IgD-negative memory B cell (primary cell): ENCODE measurements at regions not wholly inside any gene's neighbourhood (a gene's known extent, or its start where the extent isn't known, plus 50 kb on each side); places are given as distances from the start of the nearest gene placed in this dataset.

Source experiments
- H3K27ac Mint-ChIP-seq, 3 donors: one replicate each; pipeline ENCODE4 v1.8.0; 2020 to 2022; ENCODE audit warnings: mild to moderate bottlenecking in 3 of 3, mixed read lengths in 3 of 3, moderate library complexity in 1 of 3
- H3K27me3 Mint-ChIP-seq: one replicate; pipeline ENCODE4 v1.8.0; 2021; ENCODE audit warnings: mixed read lengths
- H3K36me3 Mint-ChIP-seq: one replicate; pipeline ENCODE4 v1.8.0; 2020; ENCODE audit warnings: mild to moderate bottlenecking, mixed read lengths
- H3K4me1 Mint-ChIP-seq, 3 donors: one replicate each; pipeline ENCODE4 v1.8.0; 2020 to 2022; ENCODE audit warnings: mixed read lengths in 3 of 3, mild to moderate bottlenecking in 1 of 3
- H3K4me3 Mint-ChIP-seq, 4 donors: one replicate each; pipeline ENCODE4 v1.8.0; 2020 to 2022; ENCODE audit warnings: mild to moderate bottlenecking in 4 of 4, mixed read lengths in 4 of 4, moderate library complexity in 3 of 4
- H3K9me3 Mint-ChIP-seq, 3 donors: one replicate each; pipeline ENCODE4 v1.8.0; 2020 to 2021; ENCODE audit warnings: mixed read lengths in 3 of 3, mild to moderate bottlenecking in 1 of 3

DNA sequence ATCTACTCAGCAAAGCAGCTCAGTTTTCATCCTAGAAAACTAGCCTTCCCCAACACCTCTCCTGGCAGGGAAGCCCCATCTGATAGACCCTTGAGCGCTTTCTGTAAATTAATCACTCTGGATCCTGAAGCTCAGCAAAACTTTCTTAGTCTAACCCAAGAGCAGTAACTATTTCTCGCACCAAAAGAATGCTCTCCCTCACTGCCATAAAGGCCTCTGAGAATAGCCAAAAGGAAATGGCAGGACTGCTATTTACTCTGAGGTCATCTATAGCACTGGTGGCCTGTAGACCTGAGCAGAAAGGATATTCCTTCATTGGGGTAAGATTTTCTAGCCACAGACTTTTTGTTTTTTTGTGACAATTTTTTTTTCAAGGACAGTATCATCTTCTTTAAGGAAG lies 345.8 kb upstream of the ADAMTS9 start:
- Mint-ChIP-seq H3K4me3 (no peak overlapping the region), H3K9me3 (peaks cover 5 to 17% (median 9%) of the 10 kb centered on the region in 3 donors), H3K36me3 (peaks cover 2% of the 10 kb centered on the region), H3K4me1 (no peaks in the 10 kb centered on the region), H3K27me3 (no peaks in the 10 kb centered on the region), H3K27ac (no peak overlapping the region)

DNA sequence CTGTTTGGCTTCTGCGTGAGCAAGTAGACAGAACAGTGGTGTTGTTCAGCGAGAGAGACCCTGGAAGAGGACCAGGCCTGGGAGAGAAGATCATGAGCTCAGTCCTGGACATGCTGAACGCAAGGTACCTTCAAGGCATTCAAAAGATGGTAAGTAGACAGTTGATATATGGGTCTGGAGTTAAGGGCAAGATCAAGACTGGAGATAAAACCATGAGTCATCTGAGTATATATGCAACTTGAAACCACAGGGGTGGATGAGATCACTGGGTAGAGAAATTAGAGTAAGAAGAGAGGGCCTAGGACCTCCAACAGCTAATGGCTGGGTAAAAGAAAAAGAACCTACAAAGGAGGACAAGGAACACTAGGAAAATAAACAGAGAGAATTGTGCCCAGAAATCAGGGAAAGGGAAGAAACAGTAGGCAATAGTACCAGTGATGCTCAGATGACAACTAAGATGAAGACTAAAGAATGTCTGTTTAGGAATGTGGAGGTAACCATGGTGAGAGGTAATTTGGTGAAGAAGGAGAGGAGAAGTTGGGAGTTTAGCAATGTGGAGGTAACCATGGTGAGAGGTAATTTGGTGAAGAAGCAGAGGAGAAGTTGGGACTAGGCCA lies 343.2 kb upstream of the ADAMTS9 start:
- no peaks in the 10 kb centered on the region for H3K27me3 Mint-ChIP-seq
- H3K4me3 Mint-ChIP-seq, result no peak overlapping the region
- H3K36me3 Mint-ChIP-seq, result peaks cover 2% of the 10 kb centered on the region
- no peaks in the 10 kb centered on the region for H3K4me1 Mint-ChIP-seq
- H3K9me3 Mint-ChIP-seq, result peaks cover 5 to 21% (median 8%) of the 10 kb centered on the region in 3 donors
- H3K27ac Mint-ChIP-seq, result no peak overlapping the region

DNA sequence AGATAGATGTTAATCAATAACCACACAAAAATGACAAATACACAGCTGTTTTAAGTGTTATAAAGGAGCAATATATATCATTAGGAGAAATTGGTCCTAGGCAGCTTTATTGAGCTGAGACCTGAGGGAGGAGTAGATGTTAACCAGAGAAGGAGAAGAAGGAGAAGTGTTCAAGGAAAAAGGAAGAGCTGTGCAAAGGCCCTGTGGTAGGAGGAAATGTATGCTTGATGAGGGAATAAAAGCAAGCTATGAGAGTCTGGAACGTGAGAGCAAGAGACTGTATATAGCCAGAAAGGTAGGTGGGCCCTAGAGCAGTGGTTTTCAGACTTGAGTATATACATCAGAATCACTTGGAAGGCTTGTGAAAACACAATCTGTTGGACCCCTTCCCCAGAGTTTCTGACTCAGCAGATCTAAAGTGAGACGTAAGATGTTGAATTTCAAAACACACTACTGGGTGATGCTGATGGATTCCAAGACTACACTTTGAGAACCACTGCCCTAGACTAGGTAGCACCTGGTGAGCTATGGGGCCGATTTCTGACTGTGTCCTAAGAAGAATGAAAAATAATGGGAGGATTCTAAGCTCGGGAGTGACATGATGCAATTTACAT lies 342.3 kb upstream of the ADAMTS9 start:
- Mint-ChIP-seq H3K4me1 (no peaks in the 10 kb centered on the region), H3K4me3 (no peak overlapping the region), H3K27me3 (no peaks in the 10 kb centered on the region), H3K27ac (no peak overlapping the region), H3K9me3 (peaks cover 5 to 25% (median 8%) of the 10 kb centered on the region in 3 donors), H3K36me3 (peaks cover 2% of the 10 kb centered on the region)

DNA sequence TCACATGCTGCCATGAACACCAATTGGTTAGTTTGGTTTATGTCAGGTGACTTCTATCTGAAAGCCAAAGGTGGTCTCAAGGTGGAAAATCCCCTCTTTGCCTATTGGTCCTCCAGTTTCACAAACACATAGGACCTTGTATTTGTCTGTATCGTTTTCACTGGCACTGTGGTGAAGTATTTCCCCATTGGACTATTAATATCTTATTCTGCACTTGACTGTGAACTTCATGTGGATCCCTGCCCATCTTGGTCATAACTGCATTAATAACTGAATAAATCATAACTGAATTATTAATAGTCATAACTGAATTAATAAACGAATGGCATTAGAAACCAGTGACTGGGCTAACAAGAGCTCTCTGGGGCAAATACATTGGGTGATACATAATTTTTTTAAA lies 341.3 kb upstream of the ADAMTS9 start:
- H3K4me3 Mint-ChIP-seq, result no peak overlapping the region
- H3K27ac Mint-ChIP-seq, result no peak overlapping the region

DNA sequence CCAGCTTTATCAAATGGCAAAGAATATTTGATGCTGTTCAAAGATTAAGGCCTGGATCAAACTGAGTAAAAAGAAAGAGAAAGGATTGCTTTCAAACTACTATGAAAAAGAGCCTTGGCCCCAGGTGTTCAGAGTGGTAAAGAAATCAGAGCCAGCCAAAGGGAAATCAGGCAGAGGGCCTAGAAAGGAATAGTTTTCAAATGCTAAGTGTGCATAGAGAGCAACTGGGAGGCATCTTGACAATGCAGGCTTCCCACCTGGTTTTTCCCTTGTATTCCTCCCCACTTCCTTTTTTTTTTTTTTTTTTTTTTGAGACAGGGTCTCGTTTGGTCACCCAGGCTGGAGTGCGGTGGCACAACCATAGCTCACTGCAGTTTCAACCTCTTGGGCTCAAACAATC lies 340.2 kb upstream of the ADAMTS9 start:
- no peak overlapping the region for H3K4me3 Mint-ChIP-seq
- peaks cover 2% of the 10 kb centered on the region for H3K36me3 Mint-ChIP-seq
- H3K27me3 Mint-ChIP-seq, result no peaks in the 10 kb centered on the region
- H3K4me1 Mint-ChIP-seq, result no peaks in the 10 kb centered on the region
- H3K9me3 Mint-ChIP-seq, result peaks cover 5 to 25% (median 10%) of the 10 kb centered on the region in 3 donors
- no peak overlapping the region for H3K27ac Mint-ChIP-seq

More for the DNA sequence above, 341.3 kb upstream of the ADAMTS9 start:
- Mint-ChIP-seq H3K9me3 (peaks cover 5 to 25% (median 8%) of the 10 kb centered on the region in 3 donors), H3K36me3 (peaks cover 2% of the 10 kb centered on the region), H3K4me1 (no peaks in the 10 kb centered on the region), H3K27me3 (no peaks in the 10 kb centered on the region)

DNA sequence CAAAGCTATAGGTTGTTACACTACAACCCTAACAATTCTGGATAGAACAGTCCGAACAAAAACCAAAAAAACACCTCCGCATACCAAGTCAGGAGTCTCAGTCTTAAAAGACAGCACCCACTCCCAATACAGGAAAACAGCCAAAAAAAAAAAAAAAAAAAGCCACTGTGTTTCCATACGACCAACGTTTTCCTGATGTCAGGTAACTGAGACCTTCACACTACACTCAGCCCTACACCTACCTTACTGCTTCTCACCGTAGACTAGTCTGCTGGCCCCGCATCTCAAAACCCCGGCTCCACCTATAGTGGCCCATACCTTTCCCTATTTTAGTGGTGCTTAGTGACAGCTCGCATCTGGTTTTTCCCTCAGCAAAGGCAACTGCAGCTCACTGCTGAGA lies 339.5 kb upstream of the ADAMTS9 start:
- Mint-ChIP-seq H3K36me3 (peaks cover 2% of the 10 kb centered on the region), H3K4me3 (no peak overlapping the region), H3K4me1 (no peaks in the 10 kb centered on the region), H3K9me3 (peaks cover 4 to 19% (median 10%) of the 10 kb centered on the region in 3 donors), H3K27ac (no peak overlapping the region), H3K27me3 (no peaks in the 10 kb centered on the region)

DNA sequence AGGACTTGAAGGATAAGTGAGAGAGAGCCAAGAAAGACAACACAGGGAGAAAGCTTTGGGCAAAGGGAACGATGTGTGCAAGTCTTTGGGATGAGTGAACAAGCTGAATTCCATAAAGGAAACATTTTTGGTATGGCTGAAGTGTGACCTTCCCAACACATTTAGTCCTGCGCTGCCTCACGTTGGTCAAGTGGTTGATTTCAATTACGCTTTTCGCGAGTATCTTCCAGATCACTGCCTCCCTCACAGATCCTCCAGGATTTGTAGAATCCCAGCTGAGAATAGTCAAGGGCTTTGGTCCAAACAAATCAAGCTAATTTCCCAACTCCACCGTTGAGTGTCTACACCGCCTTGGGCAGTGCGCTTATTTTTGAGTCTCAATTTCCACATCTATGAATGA lies 338.4 kb upstream of the ADAMTS9 start:
- peaks cover 4 to 19% (median 12%) of the 10 kb centered on the region in 3 donors for H3K9me3 Mint-ChIP-seq
- no peak overlapping the region for H3K27ac Mint-ChIP-seq
- H3K4me3 Mint-ChIP-seq, result no peak overlapping the region
- H3K4me1 Mint-ChIP-seq, result no peaks in the 10 kb centered on the region
- no peaks in the 10 kb centered on the region for H3K27me3 Mint-ChIP-seq
- H3K36me3 Mint-ChIP-seq, result peaks cover 2% of the 10 kb centered on the region

DNA sequence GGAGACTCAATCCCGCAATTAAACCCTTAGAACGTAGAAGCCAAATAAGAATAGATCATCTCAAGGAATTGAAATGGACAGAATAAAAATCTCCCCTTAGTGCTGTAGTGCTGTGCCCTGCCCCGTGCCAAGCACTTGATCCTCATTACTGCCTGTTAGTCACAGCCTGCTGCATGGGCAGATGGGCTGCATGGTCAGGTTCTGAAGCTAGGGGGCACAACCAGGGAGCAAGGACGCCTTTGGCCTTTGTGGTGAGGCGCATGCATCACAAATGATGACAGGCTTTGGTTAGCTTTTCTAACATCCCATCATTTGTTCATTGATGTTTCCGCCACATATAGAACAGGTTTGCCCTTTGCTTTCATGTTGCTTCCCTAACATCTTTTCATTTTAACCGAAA lies 336.3 kb upstream of the ADAMTS9 start:
- no peaks in the 10 kb centered on the region for H3K36me3 Mint-ChIP-seq
- H3K4me3 Mint-ChIP-seq, result no peak overlapping the region
- H3K4me1 Mint-ChIP-seq, result no peaks in the 10 kb centered on the region
- no peaks in the 10 kb centered on the region for H3K27me3 Mint-ChIP-seq
- H3K9me3 Mint-ChIP-seq, result peaks cover 0 to 10% (median 8%) of the 10 kb centered on the region in 3 donors
- H3K27ac Mint-ChIP-seq, result no peak overlapping the region

DNA sequence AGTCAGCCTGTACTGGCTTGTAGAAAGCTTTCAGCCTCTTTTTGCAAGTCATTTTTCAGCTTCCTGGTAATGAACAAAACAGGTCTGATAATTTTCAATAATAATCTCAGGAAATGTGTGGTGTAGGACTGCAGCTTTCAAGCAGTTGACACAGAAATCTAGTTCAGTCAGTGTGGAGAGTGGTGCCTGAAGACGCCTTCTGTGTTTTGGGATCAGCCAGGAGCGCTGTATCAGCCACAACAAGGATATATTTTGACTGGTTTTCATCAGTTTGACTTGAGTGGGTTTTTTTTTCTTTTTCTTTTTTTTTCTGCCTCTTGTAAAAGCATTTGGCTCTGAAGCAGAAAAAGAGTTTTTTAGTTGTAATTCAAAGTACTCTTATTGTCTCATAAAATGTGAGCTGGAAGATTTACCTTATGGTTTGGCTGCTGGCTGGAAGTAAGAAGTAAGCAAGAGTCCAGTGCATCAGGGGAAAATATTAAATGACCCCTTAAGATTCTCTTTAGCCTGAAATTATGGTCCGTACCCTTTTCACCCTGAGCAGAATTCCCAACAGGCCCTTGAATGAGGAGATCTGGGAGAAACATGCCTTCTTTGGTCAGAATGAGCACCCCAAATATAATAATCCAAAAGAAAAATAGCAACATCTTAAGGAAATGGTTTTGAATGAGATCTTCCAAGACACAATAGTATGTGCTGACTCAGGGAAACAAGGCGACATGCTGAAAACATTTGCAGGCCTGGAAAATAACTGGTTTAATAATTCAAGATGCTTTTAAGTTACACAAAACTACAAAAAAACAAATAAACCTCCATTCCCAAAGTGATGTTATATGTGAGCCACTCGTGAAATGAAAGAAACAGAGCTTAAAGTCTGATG lies 332.7 kb upstream of the ADAMTS9 start:
- Mint-ChIP-seq H3K27ac (no peak overlapping the region), H3K9me3 (peaks cover 0 to 5% (median 0%) of the 10 kb centered on the region in 3 donors), H3K4me3 (no peak overlapping the region)

DNA sequence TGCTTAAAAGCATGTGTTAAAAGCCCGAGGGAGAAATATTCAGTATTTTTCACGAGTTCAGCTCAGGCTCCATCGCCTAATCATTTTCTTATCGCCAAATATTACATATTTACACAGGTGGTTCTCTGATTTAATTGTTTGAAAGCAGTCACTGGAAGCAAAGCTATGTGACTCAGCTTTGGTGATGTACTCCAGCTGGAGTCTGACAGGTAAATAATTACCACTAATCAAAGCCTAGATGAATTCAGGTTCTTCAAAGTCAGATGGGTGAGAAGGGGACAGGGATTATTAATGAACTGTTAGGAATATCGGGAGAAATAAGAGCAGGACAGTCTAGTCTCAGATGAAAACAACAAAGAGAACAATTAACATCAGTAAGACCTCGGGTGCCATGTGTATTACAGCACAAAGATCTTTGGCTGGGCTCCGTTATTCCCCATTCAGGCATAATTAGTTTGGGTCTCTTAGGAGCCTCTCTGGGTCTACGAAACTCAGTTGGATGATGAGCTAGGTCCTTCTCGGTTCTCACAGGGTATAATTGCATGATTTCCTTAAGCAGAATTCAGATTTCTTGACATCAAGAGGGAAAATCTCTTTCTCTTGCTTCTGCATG lies 331.7 kb upstream of the ADAMTS9 start:
- no peak overlapping the region for H3K27ac Mint-ChIP-seq
- no peaks in the 10 kb centered on the region for H3K36me3 Mint-ChIP-seq
- no peaks in the 10 kb centered on the region for H3K27me3 Mint-ChIP-seq
- H3K4me3 Mint-ChIP-seq, result no peak overlapping the region
- H3K4me1 Mint-ChIP-seq, result no peaks in the 10 kb centered on the region
- H3K9me3 Mint-ChIP-seq, result peaks cover 0 to 5% (median 3%) of the 10 kb centered on the region in 3 donors

More for the DNA sequence above, 332.7 kb upstream of the ADAMTS9 start:
- H3K27me3 Mint-ChIP-seq, result no peaks in the 10 kb centered on the region
- no peaks in the 10 kb centered on the region for H3K4me1 Mint-ChIP-seq
- no peaks in the 10 kb centered on the region for H3K36me3 Mint-ChIP-seq

DNA sequence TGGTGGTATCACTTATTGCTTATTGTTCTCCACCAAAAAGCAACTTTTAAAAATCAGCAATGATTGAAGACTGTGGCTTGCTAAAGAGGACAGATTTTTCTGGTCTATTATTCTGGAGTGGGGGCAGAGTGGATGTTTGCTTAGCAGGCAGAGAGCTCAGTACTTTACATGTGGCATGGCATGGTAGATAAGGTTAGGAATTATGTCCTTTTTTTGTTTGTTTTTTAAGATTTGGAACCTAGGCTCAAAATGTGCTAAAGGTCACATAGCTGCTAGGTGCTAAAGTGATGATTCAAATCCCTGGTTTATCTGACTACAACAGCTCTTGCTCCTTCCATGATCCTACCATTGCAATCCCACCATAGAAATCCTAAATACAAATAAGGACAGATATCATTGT lies 331.0 kb upstream of the ADAMTS9 start:
- H3K9me3 Mint-ChIP-seq, result peaks cover 0 to 5% (median 4%) of the 10 kb centered on the region in 3 donors
- no peak overlapping the region for H3K27ac Mint-ChIP-seq
- H3K4me1 Mint-ChIP-seq, result no peaks in the 10 kb centered on the region
- no peaks in the 10 kb centered on the region for H3K27me3 Mint-ChIP-seq
- no peak overlapping the region for H3K4me3 Mint-ChIP-seq
- no peaks in the 10 kb centered on the region for H3K36me3 Mint-ChIP-seq

DNA sequence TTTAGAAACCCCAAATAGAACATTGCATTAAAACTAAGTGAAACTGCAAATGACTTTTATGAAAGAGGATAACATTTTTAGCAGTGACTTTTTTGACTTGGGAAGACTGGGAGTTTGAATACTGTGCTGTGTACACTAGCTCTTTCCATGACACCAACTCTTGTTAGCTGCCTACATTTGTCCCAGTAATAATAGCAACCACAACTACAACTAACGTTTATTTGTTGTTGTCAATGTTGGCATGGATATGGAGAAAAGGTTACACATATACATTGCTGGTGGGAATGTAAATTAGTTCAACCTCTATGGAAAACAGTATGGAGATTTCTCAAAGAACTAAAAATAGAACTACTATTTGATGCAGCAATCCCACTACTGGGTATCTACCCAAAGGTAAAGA lies 329.6 kb upstream of the ADAMTS9 start:
- Mint-ChIP-seq H3K36me3 (no peaks in the 10 kb centered on the region), H3K27ac (no peak overlapping the region), H3K9me3 (peaks cover 0 to 4% (median 3%) of the 10 kb centered on the region in 3 donors), H3K4me3 (no peak overlapping the region), H3K27me3 (no peaks in the 10 kb centered on the region), H3K4me1 (no peaks in the 10 kb centered on the region)

DNA sequence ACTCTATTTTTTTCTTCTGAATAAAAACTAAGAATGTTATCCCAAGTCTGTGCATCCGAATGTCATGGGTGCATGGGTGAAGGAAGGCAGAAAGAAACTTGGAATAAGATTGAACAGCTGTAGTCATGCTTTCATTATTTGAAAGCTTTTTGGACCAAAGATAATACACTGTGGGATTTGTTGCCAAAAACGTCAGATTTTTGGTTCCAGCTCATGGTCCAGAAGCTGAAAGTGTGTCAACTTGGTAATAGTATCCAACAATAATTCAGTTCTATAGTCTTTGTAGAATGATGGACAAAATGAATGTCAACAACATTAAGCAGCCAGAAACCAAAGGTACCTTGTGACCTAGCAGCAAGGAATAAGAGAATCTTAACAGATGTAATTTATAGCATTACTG lies 327.9 kb upstream of the ADAMTS9 start:
- H3K36me3 Mint-ChIP-seq, result no peaks in the 10 kb centered on the region
- peaks cover 0 to 5% (median 4%) of the 10 kb centered on the region in 3 donors for H3K9me3 Mint-ChIP-seq
- H3K27me3 Mint-ChIP-seq, result no peaks in the 10 kb centered on the region
- no peak overlapping the region for H3K27ac Mint-ChIP-seq
- no peaks in the 10 kb centered on the region for H3K4me1 Mint-ChIP-seq
- H3K4me3 Mint-ChIP-seq, result no peak overlapping the region

DNA sequence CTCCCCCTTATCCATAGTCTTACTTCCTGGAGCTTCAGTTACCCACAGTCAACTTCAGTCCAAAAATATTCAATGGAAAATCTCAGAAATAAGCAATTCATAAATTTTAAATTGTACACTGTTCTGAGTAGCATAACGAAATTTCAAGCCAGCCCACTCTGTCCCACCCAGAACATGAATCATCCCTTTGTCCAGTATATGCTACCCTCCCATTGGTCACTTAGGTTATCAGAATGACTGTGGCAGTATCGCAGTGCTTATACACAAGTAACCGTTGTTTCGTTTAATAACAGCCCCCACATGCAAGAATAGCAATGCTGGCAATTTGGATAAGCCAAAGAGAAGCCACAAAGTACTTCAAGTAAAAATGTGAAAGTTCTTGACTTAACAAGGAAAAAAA lies 325.3 kb upstream of the ADAMTS9 start:
- no peaks in the 10 kb centered on the region for H3K27me3 Mint-ChIP-seq
- no peak overlapping the region for H3K4me3 Mint-ChIP-seq
- H3K27ac Mint-ChIP-seq, result no peak overlapping the region
- no peaks in the 10 kb centered on the region for H3K36me3 Mint-ChIP-seq
- H3K4me1 Mint-ChIP-seq, result no peaks in the 10 kb centered on the region
- peaks cover 0 to 4% (median 3%) of the 10 kb centered on the region in 3 donors for H3K9me3 Mint-ChIP-seq

DNA sequence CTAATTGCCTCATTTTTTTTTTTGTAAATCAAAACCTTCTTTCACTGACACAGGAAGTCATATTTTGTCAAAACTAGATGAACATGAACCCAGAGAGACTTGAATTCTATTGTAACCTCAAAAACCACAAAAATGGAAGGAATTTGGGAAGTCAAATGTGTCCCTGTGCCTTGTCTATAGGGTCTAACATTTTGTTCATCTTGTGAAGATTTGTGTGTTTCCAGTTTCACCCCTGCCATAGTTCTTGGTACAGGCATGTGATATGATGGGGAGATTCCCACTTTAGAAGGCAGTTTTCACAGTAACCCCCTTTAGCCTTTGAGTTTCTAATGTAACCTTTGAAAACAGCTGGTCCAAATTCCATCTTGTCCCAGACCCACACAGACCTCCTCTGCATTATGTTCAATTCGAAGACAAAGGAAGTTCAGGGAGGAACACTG lies 318.5 kb upstream of the ADAMTS9 start:
- Mint-ChIP-seq H3K27me3 (no peaks in the 10 kb centered on the region), H3K27ac (no peak overlapping the region), H3K4me1 (no peaks in the 10 kb centered on the region), H3K36me3 (no peaks in the 10 kb centered on the region), H3K9me3 (peaks cover 0 to 6% (median 2%) of the 10 kb centered on the region in 3 donors), H3K4me3 (no peak overlapping the region)
